ENCODE measurements at regions not wholly inside any gene's neighbourhood (a gene's known extent, or its start where the extent isn't known, plus 50 kb on each side); places are given as distances from the start of the nearest gene placed in this dataset.

DNA sequence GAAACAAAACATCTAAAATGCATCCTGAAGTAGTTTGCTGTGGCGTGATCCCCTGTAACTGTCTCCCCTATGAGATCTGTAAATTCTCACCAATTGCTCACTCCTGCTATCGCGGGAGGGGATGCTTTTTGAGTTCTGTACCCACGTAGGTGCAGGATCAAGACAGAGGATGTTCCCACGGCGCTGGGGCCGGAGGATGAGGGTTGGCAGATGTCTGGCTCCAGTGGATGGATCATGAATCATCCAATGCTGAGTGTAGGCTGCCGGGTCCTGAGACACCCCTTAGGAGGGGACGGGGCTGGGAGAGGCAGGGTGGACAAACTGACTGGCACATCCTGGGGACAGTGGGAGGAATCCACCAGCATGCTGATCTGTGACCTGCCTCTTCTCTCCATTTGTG is 224.4 kb downstream of the USP6NL start:
- TF ChIP-seq CTCF (conservative IDR thresholded peaks at IDR 0.05; ENCODE audit: low read length) (no peak), EZH2phosphoT487 (IDR thresholded peaks at IDR 0.05; ENCODE audit: borderline replicate concordance, low read depth, low read length) (no peak)
